ENCODE measurements at regions not wholly inside any gene's neighbourhood (a gene's known extent, or its start where the extent isn't known, plus 50 kb on each side); places are given as distances from the start of the nearest gene placed in this dataset.

- no peak for DNase-seq (ENCODE audit: low read depth in 2 of 2)
Measured at GRCh38 chr19:5392486-5392885, 51.9 kb upstream of the PTPRS start.

- no peak for DNase-seq (ENCODE audit: low read depth in 2 of 2)
Measured at GRCh38 chr19:5393088-5393487, 52.5 kb upstream of the PTPRS start.

GRCh38 chr19:5394551-5395505 is 54.2 kb upstream of the PTPRS start:
- no peak for DNase-seq (ENCODE audit: low read depth in 2 of 2)

GRCh38 chr19:5395556-5395955 is 54.9 kb upstream of the PTPRS start:
- no peak for DNase-seq (ENCODE audit: low read depth in 2 of 2)

- DNase-seq (ENCODE audit: low read depth in 2 of 2), result no peak
Measured at GRCh38 chr19:5396096-5396939, 55.7 kb upstream of the PTPRS start.

- DNase-seq (ENCODE audit: low read depth in 2 of 2), result no peak
Measured at GRCh38 chr19:5396963-5397362, 56.4 kb upstream of the PTPRS start.

GRCh38 chr19:5397804-5398692 is 57.2 kb upstream of the ZNRF4 start:
- DNase-seq (ENCODE audit: low read depth in 2 of 2), result no peak

GRCh38 chr19:5398693-5399057 is 56.5 kb upstream of the ZNRF4 start:
- no peak for DNase-seq (ENCODE audit: low read depth in 2 of 2)

- DNase-seq (ENCODE audit: low read depth in 2 of 2), result peak; percentile 60 to 65
Measured at GRCh38 chr19:5403968-5404640, 51.1 kb upstream of the ZNRF4 start.
